H1 (cell line): ENCODE measurements at regions not wholly inside any gene's neighbourhood (a gene's known extent, or its start where the extent isn't known, plus 50 kb on each side); places are given as distances from the start of the nearest gene placed in this dataset.
A peak's percentile ranks its signal among the peaks of the same experiment; 100 is the strongest.

ENCODE experiments used
- CTCF ChIP-seq, 3 experiments: IDR thresholded peaks; 1 replicate in 2 of 3; 2 replicates in 1 of 3; pipeline versions ENCODE4 v1.5.1 to v1.6.1; 2011; ENCODE audit warnings: low read length in 3 of 3, mild to moderate bottlenecking in 3 of 3, inconsistent platforms in 2 of 3, low read depth in 1 of 3, moderate library complexity in 1 of 3; ENCODE audit not compliant: insufficient read depth in 1 of 3; ENCODE audit errors: control extremely low read depth in 1 of 3
- GABPA ChIP-seq: IDR thresholded peaks from 2 replicates; pipeline ENCODE4 v1.6.1; 2011; ENCODE audit warnings: mild to moderate bottlenecking, low read length, moderate library complexity, borderline replicate concordance; ENCODE audit not compliant: insufficient read depth
- KDM1A ChIP-seq: fragments of 200-600, 300-600 bp; sonication (generic); IDR thresholded peaks from 2 replicates; pipeline ENCODE4 v1.7.1; 2016; ENCODE audit warnings: mild to moderate bottlenecking, low read length, borderline replicate concordance
- POLR2A ChIP-seq, 2 experiments: IDR thresholded peaks; 1 replicate in 1 of 2; 2 replicates in 1 of 2; pipeline ENCODE4 v1.6.1; 2011; ENCODE audit warnings: low read depth in 2 of 2, low read length in 2 of 2, mild to moderate bottlenecking in 2 of 2; ENCODE audit errors: control extremely low read depth in 1 of 2
- RFX5 ChIP-seq: IDR thresholded peaks from 2 replicates; pipeline ENCODE4 v1.6.1; 2011; ENCODE audit warnings: low read depth, low read length, improper control_type of control experiment, borderline replicate concordance
- SIX5 ChIP-seq: IDR thresholded peaks from 2 replicates; pipeline ENCODE4 v1.6.1; 2011; ENCODE audit warnings: mild to moderate bottlenecking, low read depth, low read length
- SP1 ChIP-seq: IDR thresholded peaks from 2 replicates; pipeline ENCODE4 v1.6.1; 2011; ENCODE audit warnings: low read depth, low read length
- SRF ChIP-seq: IDR thresholded peaks from 2 replicates; pipeline ENCODE4 v1.6.1; 2011; ENCODE audit warnings: mild to moderate bottlenecking, low read depth, low read length, moderate library complexity
- TEAD4 ChIP-seq: IDR thresholded peaks from 2 replicates; pipeline ENCODE4 v1.6.1; 2012; ENCODE audit warnings: low read depth, low read length, inconsistent platforms, mixed read lengths
- ZNF274 ChIP-seq: IDR thresholded peaks from 2 replicates; pipeline ENCODE4 v1.7.0; 2012; ENCODE audit warnings: low read length, borderline replicate concordance; ENCODE audit errors: extremely low read depth

GRCh38 chr3:10667901-10668476 lies 148.0 kb upstream of the SLC6A11 start:
- TF ChIP-seq CTCF (IDR thresholded peaks at IDR 0.05; ENCODE audit: control extremely low read depth in 1 of 3, insufficient read depth in 1 of 3, low read depth in 1 of 3, low read length in 3 of 3) (no peak), RFX5 (no peak), SIX5 (no peak), GABPA (no peak), SRF (no peak), KDM1A (peak; percentile 91; the same call in 1 of the 2 replicates), POLR2A (IDR thresholded peaks at IDR 0.05; ENCODE audit: control extremely low read depth in 1 of 2, low read depth in 2 of 2, low read length in 2 of 2) (no peak), SP1 (no peak), ZNF274 (no peak), TEAD4 (no peak)
